AG04450 (cell line): ENCODE measurements at regions not wholly inside any gene's neighbourhood (a gene's known extent, or its start where the extent isn't known, plus 50 kb on each side); places are given as distances from the start of the nearest gene placed in this dataset.

ENCODE experiments used
- CTCF ChIA-PET: fragments of 300-600, 350-600 bp; formaldehyde crosslinking; extraction: SDS; loops from one replicate; lab custom pipeline; 2022; ENCODE audit warnings: antibody characterized with exemption, inconsistent platforms; lab: Charles Lee
- POLR2A ChIA-PET: fragments of 350-600 bp; formaldehyde crosslinking; extraction: SDS; loops from one replicate; lab custom pipeline; 2021; ENCODE audit warnings: antibody characterized with exemption, inconsistent platforms; lab: Yijun Ruan, JAX
- DNase-seq: peaks from one replicate; pipeline ENCODE4 v3.0.0-alpha.2; 2011; ENCODE audit warnings: low read depth, low spot score
- H3K27ac ChIP-seq: one replicate; pipeline ENCODE4 v1.5.1; 2012; ENCODE audit warnings: low read depth, low read length, control low read depth
- H3K27me3 ChIP-seq: one replicate; pipeline ENCODE4 v1.6.0; 2012; ENCODE audit warnings: low read length; ENCODE audit not compliant: control insufficient read depth, insufficient read depth
- H3K4me3 ChIP-seq: 2 replicates; pipeline ENCODE4 v1.5.1; 2011; ENCODE audit warnings: mild to moderate bottlenecking, low read depth, low read length, control low read depth
- H3K9me3 ChIP-seq: 2 replicates; pipeline ENCODE4 v1.5.1; 2012; ENCODE audit warnings: low read length; ENCODE audit not compliant: control insufficient read depth, insufficient read depth
- CTCF ChIP-seq: IDR thresholded peaks from 2 replicates; pipeline ENCODE4 v1.5.1; 2011; ENCODE audit warnings: low read depth, low read length, control low read depth, inconsistent platforms

- ChIA-PET POLR2A (no interaction called here), CTCF (interaction anchor here (0.6 to 0.8 kb wide), 2 partner anchors 35 to 218 kb away, joined by 3 to 5 read pairs; no protein-coding TSS in a partner anchor)
- DNase-seq, result no peak
- Histone ChIP-seq H3K4me3 (no peak overlapping the region), H3K9me3 (peaks cover 9% of the 10 kb centered on the region; the same call in 1 of the 2 replicates), H3K27ac (no peak overlapping the region), H3K27me3 (no peaks in the 10 kb centered on the region)
- TF ChIP-seq CTCF, result no peak
Measured at GRCh38 chr6:166739976-166740318, 112.9 kb upstream of the RPS6KA2 start.

- CTCF ChIA-PET, result interaction anchor here (1.2 kb wide), 1 partner anchor 36 kb away, joined by 6 read pairs; no protein-coding TSS in a partner anchor
- no peak for DNase-seq
- Histone ChIP-seq H3K9me3 (peaks cover 4% of the 10 kb centered on the region; the same call in 1 of the 2 replicates), H3K4me3 (no peak overlapping the region), H3K27me3 (no peaks in the 10 kb centered on the region), H3K27ac (no peak overlapping the region)
- TF ChIP-seq CTCF, result no peak
- POLR2A ChIA-PET, result no interaction called here
Measured at GRCh38 chr6:166739117-166739975, 112.3 kb upstream of the RPS6KA2 start.

GRCh38 chr6:166738386-166739116 is 111.5 kb upstream of the RPS6KA2 start:
- TF ChIP-seq CTCF, result no peak
- no peaks in the 10 kb centered on the region for H3K9me3 ChIP-seq
- no peak overlapping the region for H3K4me3 ChIP-seq
- no peak overlapping the region for H3K27ac ChIP-seq
- DNase-seq, result no peak
- POLR2A ChIA-PET, result interaction anchor here (0.6 kb wide), 1 partner anchor 548 kb away, joined by 5 read pairs; no protein-coding TSS in a partner anchor
- H3K27me3 ChIP-seq, result no peaks in the 10 kb centered on the region
- CTCF ChIA-PET, result interaction anchor here (1.2 kb wide), 1 partner anchor 36 kb away, joined by 6 read pairs; no protein-coding TSS in a partner anchor

DNA sequence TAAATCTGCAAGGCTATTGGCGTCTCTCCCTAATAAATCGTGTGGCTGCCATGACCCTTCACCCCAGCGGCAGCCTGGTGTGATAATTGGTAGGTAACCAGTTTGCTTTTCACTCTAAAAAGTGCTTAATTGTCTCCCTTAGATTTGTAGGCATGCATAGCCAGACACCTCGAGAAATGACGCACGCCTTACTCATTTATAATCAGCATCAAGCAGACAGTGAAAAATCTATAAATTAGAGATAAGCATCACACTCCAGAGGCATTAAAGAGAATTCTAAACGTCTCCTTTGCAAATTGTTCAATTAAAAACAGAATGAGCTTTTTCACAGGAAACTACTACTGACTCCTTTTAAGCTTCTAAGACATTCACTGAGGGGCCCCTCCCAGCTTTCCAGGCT is 110.2 kb upstream of the RPS6KA2 start:
- POLR2A ChIA-PET, result no interaction called here
- H3K9me3 ChIP-seq, result no peaks in the 10 kb centered on the region
- DNase-seq, result no peak
- H3K27ac ChIP-seq, result no peak overlapping the region
- no peak overlapping the region for H3K4me3 ChIP-seq
- CTCF ChIA-PET, result interaction anchor here (0.5 kb wide), 1 partner anchor 312 kb away, joined by 3 read pairs; no protein-coding TSS in a partner anchor
- H3K27me3 ChIP-seq, result no peaks in the 10 kb centered on the region
- no peak for TF ChIP-seq CTCF
